ENCODE measurements at regions not wholly inside any gene's neighbourhood (a gene's known extent, or its start where the extent isn't known, plus 50 kb on each side); places are given as distances from the start of the nearest gene placed in this dataset.

DNA sequence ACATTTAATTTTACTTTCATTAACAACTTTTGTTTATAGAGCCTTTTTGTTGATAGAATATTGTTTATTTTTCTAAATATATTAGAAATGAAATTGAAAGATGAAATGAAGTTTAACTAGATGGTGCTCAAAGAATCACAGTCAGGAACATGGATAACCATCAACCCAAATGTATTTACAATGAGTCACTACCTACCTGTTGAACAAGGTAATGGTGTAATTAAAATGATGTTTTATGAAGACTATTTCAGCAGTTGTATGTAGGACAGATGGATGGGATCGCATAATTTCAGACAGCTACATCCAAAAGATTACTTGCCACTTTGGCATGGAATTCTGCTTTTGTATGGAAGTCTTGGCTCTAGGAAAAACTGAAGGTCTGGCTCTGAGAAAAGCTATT, 403.6 kb upstream of the SLC10A2 start:
- TF ChIP-seq, protein P1, sequence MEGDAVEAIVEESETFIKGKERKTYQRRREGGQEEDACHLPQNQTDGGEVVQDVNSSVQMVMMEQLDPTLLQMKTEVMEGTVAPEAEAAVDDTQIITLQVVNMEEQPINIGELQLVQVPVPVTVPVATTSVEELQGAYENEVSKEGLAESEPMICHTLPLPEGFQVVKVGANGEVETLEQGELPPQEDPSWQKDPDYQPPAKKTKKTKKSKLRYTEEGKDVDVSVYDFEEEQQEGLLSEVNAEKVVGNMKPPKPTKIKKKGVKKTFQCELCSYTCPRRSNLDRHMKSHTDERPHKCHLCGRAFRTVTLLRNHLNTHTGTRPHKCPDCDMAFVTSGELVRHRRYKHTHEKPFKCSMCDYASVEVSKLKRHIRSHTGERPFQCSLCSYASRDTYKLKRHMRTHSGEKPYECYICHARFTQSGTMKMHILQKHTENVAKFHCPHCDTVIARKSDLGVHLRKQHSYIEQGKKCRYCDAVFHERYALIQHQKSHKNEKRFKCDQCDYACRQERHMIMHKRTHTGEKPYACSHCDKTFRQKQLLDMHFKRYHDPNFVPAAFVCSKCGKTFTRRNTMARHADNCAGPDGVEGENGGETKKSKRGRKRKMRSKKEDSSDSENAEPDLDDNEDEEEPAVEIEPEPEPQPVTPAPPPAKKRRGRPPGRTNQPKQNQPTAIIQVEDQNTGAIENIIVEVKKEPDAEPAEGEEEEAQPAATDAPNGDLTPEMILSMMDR (IDR thresholded peaks at IDR 0.05; ENCODE audit: borderline replicate concordance, extremely low read depth, low read length, poor library complexity, severe bottlenecking): no peak
- TF ChIP-seq EZH2 (IDR thresholded peaks at IDR 0.05; ENCODE audit: borderline replicate concordance, low read depth, low read length, severe bottlenecking): no peak
